ENCODE measurements at regions not wholly inside any gene's neighbourhood (a gene's known extent, or its start where the extent isn't known, plus 50 kb on each side); places are given as distances from the start of the nearest gene placed in this dataset.
A peak's percentile ranks its signal among the peaks of the same experiment; 100 is the strongest.

DNA sequence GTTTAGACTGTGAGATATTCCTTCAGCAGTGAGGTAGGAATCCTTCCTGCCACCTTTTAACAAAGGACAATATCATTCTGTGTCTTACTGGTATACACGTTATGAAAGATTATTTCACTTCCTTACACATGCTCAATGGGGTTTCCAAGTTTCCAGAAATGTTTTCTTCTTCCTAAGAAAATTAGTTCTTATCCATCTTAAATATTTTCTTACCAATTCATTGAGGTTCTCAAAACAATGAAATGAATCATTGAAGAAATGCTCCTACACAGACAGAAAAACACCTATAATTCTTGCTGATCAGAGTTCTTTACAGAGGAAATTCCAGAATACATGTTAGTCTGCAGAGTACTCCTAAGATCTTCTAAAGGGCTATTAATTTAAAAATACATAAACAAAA lies 51.4 kb upstream of the SEC61G start:
- DNase-seq (ENCODE audit: low spot score): no peak

DNA sequence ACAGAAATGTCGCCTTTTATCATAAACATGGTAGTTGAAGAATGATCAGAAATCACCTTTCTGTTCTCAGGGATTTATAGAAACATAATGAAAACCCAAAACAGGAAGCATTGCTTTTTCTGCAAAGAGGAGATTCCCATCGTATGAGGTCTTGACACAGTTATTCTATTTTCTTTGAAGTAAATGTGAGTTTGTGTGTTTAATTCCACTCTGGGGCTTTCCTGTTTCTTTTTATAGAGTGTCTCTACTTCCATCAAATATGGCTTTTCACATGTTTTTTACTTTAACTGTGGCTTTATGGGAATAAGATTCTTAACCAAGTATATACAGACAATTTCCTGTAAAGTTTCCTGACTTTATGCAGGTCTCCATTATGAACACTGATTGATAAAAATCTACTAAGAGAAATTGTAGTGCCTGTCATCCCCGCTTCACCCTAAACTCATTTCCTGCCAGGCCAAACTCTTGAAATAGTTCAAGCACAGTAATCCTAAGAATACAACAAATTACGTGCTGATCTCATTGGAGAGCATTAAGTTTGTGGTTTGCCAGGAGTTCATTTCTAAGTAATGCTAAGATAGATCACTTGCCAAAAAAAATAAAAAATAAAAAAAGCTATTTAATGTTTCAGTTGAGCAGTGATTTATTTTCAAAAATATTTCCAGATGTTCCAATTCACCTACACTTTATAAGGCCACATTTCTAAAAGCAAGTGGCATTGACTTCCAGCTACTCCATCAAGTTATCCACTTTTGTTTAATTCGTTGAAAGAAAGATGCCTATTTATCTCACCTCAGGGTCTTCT lies 52.2 kb upstream of the SEC61G start:
- DNase-seq (ENCODE audit: low spot score): no peak

DNA sequence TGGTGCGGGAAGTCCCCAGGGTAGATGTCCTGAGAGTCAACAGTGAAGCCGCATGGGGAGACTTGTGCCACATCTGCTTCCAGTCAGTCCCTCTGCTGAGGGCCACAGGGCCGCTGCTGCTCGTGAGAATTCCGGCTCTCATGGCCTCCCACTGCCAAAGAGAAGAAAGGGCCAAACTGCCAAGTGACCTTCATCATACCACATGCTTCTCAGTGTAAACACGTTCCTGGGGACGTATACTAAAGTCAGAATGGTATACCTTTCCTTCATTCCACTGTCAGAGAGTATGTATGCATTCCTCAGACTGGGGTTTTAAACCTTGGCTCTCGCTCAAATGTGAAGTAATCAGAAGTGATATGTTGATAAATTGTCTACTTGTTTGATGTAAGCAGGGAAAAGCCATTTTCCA lies 52.8 kb upstream of the SEC61G start:
- no peak for DNase-seq (ENCODE audit: low spot score)

DNA sequence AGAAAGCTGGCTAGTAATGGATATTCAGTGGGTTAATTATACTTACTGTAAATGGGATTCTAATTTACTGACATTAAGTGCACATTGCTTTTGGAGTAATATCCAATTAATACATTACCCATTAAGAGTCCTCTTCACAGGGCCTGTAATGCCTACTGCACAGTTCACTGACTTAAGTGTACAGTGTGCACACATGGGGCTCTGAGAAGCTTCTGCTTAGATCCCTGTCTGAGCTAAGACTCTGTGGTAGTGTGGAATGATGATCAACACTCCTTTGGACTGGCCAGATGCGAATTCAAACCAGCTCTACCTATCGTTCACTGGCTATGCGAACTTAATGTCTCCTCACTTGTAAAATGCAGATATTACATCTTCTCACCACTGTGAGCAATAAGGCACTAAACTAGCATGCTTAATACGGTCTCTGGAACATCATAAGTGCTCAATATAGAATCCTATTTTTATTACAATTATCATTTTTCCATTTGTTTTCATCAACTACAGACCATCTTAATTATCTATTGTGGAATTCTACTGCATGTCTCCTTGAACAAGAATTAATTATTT lies 53.8 kb upstream of the SEC61G start:
- DNase-seq (ENCODE audit: low spot score): no peak

DNA sequence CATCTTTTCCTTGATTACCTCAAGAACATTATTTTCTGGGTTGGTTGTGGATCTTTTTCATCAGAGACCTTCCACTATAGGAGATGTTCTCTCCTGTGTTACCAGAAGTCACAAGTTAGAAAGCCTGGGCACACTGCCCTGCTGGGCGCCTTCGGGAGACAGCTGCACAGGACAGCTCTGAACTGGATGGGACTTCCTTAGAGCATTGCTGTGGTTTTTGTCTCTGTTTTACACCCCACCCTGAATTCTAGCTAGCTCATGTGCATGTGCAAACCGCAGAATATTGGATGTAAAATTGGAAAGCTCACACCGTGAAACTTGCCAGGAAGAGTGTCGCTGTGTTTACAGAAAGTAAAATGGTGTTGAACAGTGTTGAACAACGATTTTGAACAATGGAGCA lies 54.4 kb upstream of the SEC61G start:
- no peak for DNase-seq (ENCODE audit: low spot score)

DNA sequence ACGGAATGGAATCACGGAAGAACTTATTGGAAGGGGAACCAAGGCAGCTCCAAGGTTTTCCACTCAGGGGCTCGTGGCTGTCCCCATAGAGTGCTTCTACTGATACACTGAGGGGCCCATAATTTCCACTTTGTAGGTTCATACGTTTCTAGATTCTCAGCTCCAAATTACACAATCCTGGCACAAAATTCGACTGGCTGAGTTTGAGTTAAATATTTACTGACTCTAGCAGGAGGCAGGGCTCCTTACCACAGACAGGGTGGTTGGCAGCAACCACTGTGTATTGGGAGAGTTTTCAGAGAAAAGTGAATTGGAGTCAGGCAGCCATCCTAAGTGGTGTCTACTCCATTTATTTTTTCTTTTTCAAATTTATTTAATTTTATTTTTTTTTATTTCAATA lies 55.4 kb upstream of the SEC61G start:
- no peak for DNase-seq (ENCODE audit: low spot score)

DNA sequence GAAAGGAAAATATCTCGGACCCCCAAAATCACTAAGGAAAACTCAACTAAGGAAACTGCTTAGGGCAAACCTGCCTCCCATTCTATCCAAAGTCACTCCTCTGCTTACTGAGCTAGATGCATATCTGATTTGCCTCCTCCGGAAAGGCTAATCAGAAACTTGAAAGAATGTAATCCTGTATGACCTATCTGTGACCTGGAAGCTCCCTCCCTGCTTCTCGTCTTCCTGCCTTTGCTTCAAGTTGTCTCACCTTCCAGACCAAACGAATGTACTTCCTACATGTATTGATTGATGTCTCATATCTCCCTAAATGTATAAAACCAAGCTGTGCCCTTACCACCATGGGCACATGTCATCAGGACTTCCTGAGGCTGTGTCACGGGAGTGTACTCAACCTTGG lies 58.1 kb upstream of the SEC61G start:
- DNase-seq (ENCODE audit: low spot score): no peak

DNA sequence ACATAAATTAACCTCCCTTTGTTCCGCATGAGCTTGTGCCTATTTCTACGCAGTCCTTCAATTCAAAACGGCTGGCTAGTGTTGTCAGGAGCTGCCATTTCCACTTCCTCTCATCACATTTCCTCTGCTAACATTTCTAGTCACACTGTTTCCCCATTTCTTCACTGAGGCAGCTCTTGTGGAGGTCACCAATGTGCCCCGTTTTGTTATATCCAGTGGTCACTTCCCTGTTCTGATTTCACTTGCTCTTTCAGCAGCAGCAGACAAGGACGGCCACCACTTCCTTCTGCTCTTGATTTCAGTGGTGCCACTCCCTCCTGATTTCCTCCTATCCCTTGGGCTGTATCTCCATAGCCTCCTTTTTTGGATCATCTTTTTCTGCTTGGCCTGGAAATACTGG lies 64.8 kb upstream of the SEC61G start:
- peak; percentile 34 for DNase-seq (ENCODE audit: low spot score)

DNA sequence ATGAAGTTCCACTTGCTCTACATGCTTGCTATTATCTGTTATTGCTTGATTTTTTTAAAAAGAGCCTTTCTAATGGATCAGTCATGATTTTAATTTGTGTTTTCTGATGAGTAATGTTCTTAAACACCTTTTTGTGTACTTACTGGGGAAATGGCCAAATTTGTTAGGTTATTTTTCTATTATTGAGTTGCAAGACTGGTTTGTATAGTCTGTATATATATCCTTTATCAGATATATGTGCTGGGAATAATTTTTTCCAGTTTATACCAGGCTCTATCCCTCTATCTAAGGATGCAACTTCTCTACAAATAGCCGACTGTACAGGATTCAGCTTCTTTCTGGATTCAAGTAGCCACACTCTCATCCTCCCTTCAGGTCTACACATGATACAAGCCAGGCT lies 65.6 kb upstream of the SEC61G start:
- no peak for DNase-seq (ENCODE audit: low spot score)

DNA sequence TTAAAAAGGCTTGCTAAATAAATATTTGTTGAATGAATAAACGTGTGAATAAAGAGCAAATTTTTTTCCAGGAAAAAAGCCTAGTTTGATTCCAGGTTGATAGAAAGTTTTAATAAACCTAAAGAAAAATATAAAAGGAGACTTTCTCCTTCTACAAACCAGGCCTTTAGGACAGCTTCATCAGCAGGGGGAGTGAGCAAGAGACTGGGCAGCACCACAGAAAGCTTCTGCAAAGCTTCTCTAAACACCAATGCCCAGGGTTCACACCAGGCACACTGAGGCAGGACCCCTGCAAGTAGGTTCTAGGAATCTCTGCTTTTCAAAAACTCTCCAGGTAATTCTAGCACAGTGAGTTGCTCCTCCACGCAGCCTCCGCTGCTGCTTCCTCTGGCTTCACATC lies 66.4 kb upstream of the SEC61G start:
- DNase-seq (ENCODE audit: low spot score): no peak

DNA sequence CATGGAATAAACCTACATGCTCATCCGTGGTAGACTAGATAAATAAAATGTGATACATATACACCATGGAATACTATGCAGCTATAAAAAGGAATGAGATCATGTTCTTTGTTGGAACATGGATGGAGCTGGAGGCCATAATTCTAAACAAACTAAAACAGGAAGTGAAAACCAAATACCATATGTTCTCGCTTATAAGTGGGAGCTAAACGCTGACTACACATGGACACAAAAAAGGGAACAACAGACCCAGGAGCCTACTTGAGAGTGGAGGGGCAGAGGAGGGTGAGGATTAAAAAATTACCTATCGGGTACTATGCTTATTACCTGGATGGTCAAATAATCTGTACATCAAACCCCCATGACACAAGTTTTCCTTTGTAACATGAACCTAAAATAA lies 68.7 kb upstream of the SEC61G start:
- DNase-seq (ENCODE audit: low spot score): no peak

DNA sequence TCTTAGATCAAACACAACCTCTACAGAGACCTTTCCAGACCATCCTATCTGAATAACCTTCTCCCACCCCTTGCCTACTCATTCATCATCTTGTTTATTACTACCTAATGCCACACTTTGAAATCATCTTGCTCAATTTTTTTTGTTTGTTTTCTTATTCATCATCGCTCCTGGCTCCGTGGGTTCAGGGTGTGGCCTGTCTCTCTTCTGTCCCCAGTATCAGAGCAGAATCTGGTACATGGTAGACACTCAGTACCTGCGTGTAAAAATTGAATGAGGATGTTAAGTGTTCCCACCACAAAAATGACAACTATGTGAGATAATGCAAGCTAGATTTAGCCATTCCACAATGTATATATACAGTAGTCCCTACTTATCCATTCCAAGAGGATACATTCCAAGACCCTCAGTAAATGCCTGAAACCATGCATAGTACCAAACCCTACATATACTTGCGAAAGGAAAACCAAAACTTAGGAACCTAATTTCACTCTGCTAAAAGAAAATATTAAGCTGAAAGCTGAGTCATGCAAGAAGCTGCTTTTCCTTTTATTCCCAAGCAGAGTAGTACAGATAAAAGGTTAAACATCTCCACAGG lies 72.1 kb upstream of the SEC61G start:
- DNase-seq (ENCODE audit: low spot score): no peak

DNA sequence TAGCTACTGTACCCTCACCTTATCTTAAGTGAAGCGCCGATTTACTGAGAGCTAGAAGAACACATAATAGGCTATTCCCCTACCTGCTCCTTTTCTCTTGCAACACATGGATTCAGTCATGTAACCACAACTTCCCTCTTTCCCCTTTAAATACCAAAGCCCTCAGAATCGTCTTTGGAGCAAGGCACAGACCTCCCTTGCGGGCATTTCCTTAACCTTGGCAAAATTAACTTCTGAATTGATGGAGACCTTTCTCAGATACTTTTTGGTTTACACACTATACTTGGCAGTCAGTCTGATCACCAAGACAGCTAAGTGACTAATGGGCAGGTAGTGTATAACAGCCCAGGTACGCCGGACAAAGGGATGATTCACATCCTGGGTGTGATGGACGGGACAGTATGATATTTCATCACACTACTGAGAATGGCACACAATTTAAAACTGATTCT lies 72.7 kb upstream of the SEC61G start:
- no peak for DNase-seq (ENCODE audit: low spot score)

DNA sequence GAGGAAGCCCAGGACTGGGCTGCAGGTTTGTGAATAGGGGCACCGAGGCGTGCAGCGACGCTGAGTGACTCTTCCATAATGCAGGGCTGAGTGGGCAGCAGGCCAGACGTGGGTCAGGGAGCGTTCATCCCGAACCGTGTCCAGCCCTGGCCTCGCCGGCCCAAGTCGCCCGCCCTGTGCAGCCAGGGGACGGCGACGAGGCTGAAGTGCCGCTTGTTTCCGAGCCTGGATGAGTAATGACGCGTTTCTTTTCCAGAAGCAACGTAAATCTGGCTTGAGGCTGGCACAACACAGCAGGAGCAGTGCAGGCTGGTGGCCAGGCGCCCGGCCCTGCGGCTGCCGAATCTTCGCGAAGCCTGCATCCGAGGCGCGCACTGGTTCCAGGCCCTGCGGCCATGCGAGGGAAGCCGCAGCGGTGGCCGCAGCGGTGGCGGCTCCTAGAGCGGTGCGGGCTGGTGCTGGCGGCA lies 74.0 kb upstream of the SEC61G start:
- DNase-seq (ENCODE audit: low spot score): no peak

DNA sequence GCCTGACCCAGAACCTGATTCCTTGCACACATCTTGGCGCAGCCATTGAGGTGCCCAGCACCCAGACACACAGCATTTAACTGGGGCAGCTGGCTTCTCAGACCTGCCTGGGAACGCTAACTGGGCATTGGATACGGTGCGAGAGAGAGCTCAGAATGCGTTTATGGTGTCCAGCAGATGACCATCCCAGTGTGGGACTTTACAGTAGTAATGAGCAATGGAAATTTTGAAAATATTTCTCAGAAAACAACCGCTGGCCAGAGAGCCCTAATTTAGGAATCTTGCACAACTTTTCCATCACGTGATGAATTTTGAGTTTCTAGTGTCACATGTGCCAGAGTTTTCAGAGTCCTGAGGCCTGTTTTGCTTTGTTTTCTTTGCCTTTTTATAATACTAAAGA lies 78.2 kb upstream of the SEC61G start:
- no peak for DNase-seq (ENCODE audit: low spot score)

DNA sequence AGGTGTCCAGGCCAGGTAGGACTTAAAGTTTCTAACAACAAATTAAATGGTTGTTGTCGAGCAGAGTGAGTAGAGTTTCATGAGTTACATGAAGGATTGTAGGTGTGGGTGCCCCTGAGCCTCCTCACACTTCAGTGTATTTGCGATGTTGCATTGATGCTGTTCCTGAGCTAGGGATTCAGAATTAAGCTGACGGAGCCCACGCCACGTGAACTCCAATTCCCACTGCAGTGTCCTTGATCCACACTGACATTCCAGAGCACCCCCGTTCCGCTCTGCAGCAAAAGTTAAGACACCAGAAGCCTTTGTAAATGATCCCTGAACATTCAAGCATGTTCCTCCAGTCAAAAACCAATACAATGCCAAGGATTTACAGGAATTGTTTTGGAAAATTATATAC lies 78.8 kb upstream of the SEC61G start:
- DNase-seq (ENCODE audit: low spot score): peak; percentile 50

DNA sequence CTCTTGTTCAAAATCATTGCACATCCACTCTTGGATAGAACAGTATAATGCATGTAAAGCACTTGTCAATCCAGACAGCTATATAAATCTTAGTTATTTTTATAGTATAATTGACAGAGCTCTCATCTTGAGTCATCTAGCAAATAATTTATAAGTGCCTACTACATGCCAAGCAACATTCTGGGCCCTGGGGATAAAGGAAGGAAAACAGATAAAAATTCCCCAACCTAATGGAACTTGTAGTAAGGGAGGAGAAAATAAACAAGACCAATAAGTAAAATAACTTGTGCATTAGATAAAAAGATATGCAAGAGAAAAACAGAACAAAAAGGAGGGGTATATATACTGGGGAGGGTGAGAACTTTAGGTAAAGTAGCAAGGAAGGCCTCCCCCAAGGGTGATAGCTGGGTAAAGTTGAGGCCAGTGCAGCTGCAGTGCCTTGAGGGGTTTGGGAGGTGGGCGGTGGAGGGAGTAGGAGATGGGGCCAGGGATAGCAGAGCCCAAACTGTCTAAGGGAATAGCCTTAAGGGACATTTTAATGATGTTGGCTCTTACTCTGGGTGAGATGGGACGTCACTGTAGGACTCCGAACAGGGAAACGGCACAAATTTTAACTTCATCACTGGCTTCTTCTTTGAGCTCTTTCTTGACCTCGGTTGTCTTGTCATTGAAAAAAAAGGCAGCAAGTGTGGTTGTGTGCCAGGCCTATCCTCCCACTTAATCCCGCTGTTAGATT lies 79.3 kb upstream of the SEC61G start:
- DNase-seq (ENCODE audit: low spot score): no peak

DNA sequence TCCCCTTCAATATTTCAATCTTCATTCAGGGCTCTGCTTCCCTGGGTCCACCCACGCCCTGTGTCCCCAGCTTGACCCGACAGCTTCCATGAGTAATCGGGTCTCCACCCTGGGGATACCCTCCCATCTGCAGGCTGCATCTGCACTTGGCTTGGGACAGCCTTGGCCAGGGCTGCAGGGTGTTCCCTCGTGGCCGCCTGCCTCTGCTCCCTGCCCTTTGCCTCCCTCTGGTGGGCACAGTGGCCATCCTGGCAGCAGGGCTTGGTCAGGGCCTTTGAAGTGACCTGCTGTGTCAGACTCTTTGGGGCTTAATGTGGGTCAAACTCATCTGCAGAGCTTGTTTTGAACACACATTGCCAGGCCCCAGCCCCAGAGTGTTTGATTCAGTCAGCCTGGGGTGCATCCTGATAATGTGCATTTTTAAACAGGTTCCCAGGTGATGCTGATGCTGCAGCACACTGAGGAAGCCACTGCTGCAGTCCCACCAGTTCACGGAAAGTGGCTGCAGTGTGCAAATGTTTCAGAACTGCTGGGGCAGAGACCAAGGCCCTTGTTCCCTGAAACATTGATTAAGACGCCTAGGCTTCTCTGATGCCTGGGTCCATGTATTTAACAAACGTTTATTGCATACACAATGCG lies 80.7 kb upstream of the SEC61G start:
- DNase-seq (ENCODE audit: low spot score): no peak

DNA sequence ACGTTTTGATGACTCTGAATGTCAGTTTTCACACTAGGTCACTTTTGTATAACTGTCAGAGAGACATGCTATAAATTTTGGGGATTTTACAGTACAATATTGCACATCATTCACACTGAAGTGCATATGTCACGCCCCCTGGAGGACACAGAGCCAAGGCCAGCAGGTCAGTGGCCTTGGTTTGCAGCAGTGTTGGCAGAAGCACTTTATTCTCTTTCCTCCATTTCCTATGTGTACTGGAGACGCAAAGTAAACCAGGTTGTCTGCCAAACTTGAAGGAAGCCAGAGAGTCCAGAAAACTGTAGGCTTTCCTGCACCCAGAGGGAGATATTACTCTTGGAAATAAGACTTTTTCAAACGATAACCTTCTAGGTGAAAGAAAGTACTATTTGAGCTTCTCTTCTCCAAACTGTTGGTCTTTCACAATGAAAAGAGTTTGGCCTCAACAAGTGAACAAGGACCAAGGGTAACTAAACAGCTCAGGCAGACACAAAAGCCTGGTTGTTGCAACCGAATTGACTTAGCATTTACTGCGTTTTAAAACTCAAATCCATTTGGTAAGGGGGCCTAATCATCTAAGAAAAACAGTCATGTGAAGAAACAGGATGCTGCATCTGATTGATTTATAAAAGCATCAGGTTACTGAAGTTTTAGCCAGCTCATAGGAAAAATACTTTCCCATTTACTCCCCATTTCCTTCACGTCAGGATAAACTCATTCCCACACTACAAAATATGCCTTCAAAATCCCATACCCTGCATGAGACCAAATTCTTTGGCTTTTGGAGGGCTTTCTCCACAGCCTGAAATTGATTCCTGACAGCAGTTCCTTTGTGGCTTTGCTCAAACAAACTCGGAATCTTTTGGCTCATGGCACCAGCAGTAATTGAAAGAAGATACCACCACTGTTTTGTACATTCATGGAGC lies 83.0 kb upstream of the SEC61G start:
- DNase-seq (ENCODE audit: low spot score): no peak

DNA sequence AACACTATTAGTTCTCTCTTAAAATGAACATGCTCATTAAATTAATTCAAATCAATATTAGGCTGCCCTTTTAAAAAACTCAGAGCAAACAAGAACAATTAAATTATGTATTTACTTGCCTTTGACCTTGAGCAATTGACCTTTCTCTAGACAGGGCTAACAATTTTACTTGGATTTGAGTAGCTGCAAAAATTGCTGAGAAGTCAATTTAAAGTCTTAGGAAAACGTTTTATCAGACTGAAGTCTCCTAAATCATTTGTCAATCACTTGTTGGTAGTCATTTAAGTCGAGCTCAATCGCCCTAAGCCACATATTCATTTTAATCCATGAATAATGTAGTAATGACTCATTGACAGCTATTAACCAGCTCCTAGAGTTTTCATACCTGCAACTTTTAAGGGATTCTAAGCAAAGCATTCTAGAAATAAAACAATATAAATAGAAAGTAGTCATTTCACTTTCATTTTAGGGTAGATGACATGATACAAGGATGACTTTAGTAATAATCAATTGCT lies 84.9 kb upstream of the SEC61G start:
- DNase-seq (ENCODE audit: low spot score): no peak

DNA sequence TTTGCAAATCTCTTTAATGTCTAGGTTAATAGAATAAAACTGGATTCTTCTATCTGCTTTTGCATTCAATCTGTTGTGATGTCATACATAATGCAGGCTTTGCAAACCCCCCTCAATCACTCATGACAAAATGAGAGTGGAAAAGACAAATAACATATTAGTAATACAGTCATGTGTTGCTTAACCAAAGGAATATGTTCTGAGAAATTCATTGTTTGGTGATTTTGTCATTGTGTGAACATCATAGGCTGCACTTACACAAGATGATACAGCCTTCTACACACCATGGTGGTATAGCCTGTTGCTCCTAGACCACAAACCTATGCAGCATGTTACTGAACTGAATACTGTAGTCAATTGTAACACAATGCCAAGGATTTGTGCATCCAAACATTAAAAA lies 87.3 kb upstream of the SEC61G start:
- DNase-seq (ENCODE audit: low spot score): no peak

Data from putamen (tissue), 1 donor.